HFFc6 (cell line): ENCODE measurements at regions not wholly inside any gene's neighbourhood (a gene's known extent, or its start where the extent isn't known, plus 50 kb on each side); places are given as distances from the start of the nearest gene placed in this dataset.
"Not testable (repeated sequence)": the region's sequence is repeated elsewhere in the genome, so short reads cannot be mapped to it uniquely, and the experiment has no call there.

Experiments used
- DNase-seq: peaks from one replicate; pipeline ENCODE4 v3.0.0-alpha.2; 2018
- H3K27ac Mint-ChIP-seq: 2 replicates; pipeline ENCODE4 v1.8.0; 2020; ENCODE audit warnings: mild to moderate bottlenecking, mixed read lengths
- H3K27me3 Mint-ChIP-seq: 2 replicates; pipeline ENCODE4 v1.8.0; 2021; ENCODE audit warnings: mild to moderate bottlenecking, moderate library complexity, mixed read lengths; ENCODE audit not compliant: insufficient read depth
- H3K36me3 Mint-ChIP-seq: 2 replicates; pipeline ENCODE4 v1.8.0; 2021; ENCODE audit warnings: low read depth, mixed read lengths
- H3K4me1 Mint-ChIP-seq: 2 replicates; pipeline ENCODE4 v1.8.0; 2020; ENCODE audit warnings: low read depth, mixed read lengths
- H3K4me3 Mint-ChIP-seq: 2 replicates; pipeline ENCODE4 v1.8.0; 2020; ENCODE audit warnings: mild to moderate bottlenecking, moderate library complexity, mixed read lengths
- H3K9me3 Mint-ChIP-seq: 2 replicates; pipeline ENCODE4 v1.8.0; 2020; ENCODE audit warnings: mild to moderate bottlenecking, mixed read lengths
- CTCF ChIP-seq: fragments of 200-600 bp; sonication (generic); IDR thresholded peaks from 2 replicates; pipeline ENCODE4 v1.5.0; 2021; ENCODE audit warnings: antibody characterized with exemption, mild to moderate bottlenecking

GRCh38 chr11:16596231-16596630 lies 142.2 kb upstream of the C11orf58 start:
- Mint-ChIP-seq H3K27me3 (no peaks in the 10 kb centered on the region; the same call in 1 of the 2 replicates), H3K9me3 (no peaks in the 10 kb centered on the region), H3K36me3 (no peaks in the 10 kb centered on the region), H3K4me1 (no peaks in the 10 kb centered on the region), H3K4me3 (no peak overlapping the region), H3K27ac (no peak overlapping the region)
- DNase-seq: no peak
- TF ChIP-seq CTCF: no peak

DNA sequence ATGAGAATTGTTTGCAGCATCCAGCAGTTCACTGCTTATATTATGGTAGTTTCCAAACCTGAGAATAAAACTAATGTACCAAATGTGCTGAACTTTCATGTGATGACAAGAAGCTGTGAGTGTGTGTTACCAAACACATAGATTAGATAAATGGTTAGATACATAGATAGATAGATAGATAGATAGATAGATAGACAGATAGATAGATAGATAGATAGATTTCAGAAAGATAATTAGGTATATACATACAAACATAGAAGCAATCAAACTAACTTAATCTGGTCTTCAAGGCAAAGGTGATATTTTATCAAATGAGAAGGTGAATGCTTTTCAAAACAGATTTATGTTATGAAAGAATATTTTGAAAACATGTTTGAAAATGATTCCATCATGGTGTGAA lies 147.3 kb upstream of the C11orf58 start:
- H3K4me1 Mint-ChIP-seq: no peaks in the 10 kb centered on the region
- no peak for TF ChIP-seq CTCF
- H3K27ac Mint-ChIP-seq: no peak overlapping the region
- H3K27me3 Mint-ChIP-seq: no peaks in the 10 kb centered on the region
- no peaks in the 10 kb centered on the region; the same call in 1 of the 2 replicates for H3K9me3 Mint-ChIP-seq
- H3K4me3 Mint-ChIP-seq: no peak overlapping the region
- H3K36me3 Mint-ChIP-seq: no peaks in the 10 kb centered on the region
- no peak for DNase-seq

DNA sequence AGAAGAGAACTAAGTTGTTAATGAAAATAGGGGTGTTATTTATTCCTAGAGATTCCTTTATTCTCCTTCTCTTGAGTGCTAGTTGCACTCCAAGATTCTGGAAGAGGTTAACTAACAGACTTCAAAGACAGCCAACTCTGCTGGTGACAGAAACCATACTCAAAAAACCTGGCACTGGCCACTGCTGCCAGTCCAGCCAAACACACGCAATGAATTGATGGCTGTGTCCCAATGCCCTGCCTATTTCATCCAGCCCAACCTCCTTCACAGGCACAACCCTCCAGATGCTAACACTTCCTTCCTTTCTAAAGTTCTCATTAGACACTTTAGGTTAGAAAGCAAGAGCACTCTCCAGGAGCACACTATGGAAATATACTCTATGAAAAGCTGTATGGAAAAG lies 150.8 kb upstream of the C11orf58 start:
- Mint-ChIP-seq H3K27ac (no peak overlapping the region), H3K27me3 (no peaks in the 10 kb centered on the region), H3K4me3 (no peak overlapping the region), H3K4me1 (no peaks in the 10 kb centered on the region; the same call in 1 of the 2 replicates), H3K9me3 (peaks cover 3% of the 10 kb centered on the region), H3K36me3 (no peaks in the 10 kb centered on the region)
- TF ChIP-seq CTCF: no peak
- no peak for DNase-seq

DNA sequence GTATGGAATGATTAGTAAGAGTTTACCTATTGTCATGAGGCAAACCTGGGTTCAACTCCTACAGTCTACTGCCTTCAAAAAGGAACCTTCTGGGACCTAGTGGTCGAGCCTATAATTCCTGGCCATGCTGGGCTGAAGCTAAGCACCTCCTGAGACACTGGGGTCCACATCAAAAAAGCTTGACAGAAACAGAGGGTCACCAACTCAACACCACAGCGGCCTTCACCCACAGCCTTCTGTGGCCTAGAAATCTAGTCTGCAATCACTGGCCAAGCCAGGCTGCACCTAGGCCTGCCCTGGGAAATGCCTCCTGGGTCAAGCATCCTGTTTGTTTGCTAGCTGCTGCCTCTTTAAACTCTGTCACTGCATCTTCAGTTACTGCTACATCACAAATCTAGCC lies 153.9 kb upstream of the C11orf58 start:
- no peaks in the 10 kb centered on the region for H3K36me3 Mint-ChIP-seq
- DNase-seq: no peak
- no peak overlapping the region for H3K27ac Mint-ChIP-seq
- H3K9me3 Mint-ChIP-seq: peaks cover 13% of the 10 kb centered on the region
- no peaks in the 10 kb centered on the region; the same call in 1 of the 2 replicates for H3K4me1 Mint-ChIP-seq
- TF ChIP-seq CTCF: no peak
- no peak overlapping the region for H3K4me3 Mint-ChIP-seq
- no peaks in the 10 kb centered on the region for H3K27me3 Mint-ChIP-seq

GRCh38 chr11:16581078-16581477 lies 157.4 kb upstream of the C11orf58 start:
- peaks cover 19% of the 10 kb centered on the region for H3K9me3 Mint-ChIP-seq
- H3K27ac Mint-ChIP-seq, H3K4me3 Mint-ChIP-seq, H3K4me1 Mint-ChIP-seq, DNase-seq, H3K27me3 Mint-ChIP-seq, H3K36me3 Mint-ChIP-seq: not testable (repeated sequence)

GRCh38 chr11:16577490-16577889 lies 161.0 kb upstream of the C11orf58 start:
- Mint-ChIP-seq H3K27ac (no peak overlapping the region), H3K36me3 (no peaks in the 10 kb centered on the region), H3K9me3 (peaks cover 16% of the 10 kb centered on the region; the same call in 1 of the 2 replicates), H3K27me3 (no peaks in the 10 kb centered on the region), H3K4me1 (no peaks in the 10 kb centered on the region; the same call in 1 of the 2 replicates), H3K4me3 (no peak overlapping the region)
- DNase-seq: no peak
- no peak for TF ChIP-seq CTCF

GRCh38 chr11:16574889-16575288 lies 163.6 kb upstream of the C11orf58 start:
- H3K4me3 Mint-ChIP-seq, DNase-seq, H3K36me3 Mint-ChIP-seq, H3K27ac Mint-ChIP-seq, H3K27me3 Mint-ChIP-seq, H3K4me1 Mint-ChIP-seq, H3K9me3 Mint-ChIP-seq: not testable (repeated sequence)
